ENCODE measurements at regions not wholly inside any gene's neighbourhood (a gene's known extent, or its start where the extent isn't known, plus 50 kb on each side); places are given as distances from the start of the nearest gene placed in this dataset.

DNA sequence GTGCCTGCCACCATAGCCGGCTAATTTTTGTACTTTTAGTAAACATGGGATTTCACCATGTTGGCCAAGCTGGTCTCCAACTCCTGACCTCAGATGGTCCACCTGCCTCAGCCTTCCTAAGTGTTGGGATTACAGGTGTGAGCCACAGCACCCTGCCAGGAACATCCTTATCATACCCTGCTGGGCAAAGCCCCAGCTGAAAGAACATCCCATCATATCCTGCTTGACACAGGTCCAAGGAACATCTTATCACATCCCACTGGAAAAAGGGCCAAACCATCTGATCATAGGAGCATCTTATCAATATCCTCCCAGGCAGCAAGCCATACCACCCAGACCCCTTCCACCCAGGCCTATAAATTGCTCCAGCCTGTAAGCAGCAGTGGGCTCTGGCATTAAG is 1109.2 kb upstream of the CDH8 start:
- Histone ChIP-seq H3K4me3 (replicated peaks; ENCODE audit: insufficient read depth, low read length) (no peak overlapping the region), H3K27me3 (ENCODE audit: insufficient read depth, poor library complexity, severe bottlenecking) (no peaks in the 10 kb centered on the region), H3K27ac (replicated peaks) (no peak overlapping the region)
- TF ChIP-seq SPI1 (IDR thresholded peaks at IDR 0.05; ENCODE audit: borderline replicate concordance, low read depth) = no peak
- no peak for TF ChIP-seq GABPA (IDR thresholded peaks at IDR 0.05; ENCODE audit: low read depth)
- no peak for DNase-seq (ENCODE audit: low read depth in 1 of 2, low spot score in 1 of 2)

DNA sequence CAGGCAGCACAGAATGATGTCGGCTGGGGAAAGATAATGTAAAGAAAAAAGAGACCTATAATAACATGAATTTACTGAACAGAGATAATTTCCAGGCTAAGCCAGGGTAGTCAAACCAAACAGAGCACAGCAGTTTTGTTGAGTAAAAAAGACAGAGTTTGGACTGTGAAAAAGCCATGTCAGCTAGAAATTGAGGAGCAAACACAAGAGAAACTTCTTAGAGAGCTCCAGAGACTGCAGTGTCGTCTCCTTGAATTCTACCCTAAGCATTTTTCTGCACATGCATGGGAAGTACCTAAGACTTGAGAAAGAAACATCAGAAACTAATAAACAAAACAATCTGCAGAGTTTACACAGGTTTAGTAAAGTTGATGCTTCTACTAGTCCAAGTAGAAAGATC is 1098.8 kb upstream of the CDH8 start:
- DNase-seq (ENCODE audit: low read depth in 1 of 2, low spot score in 1 of 2) = no peak
- TF ChIP-seq, protein P1, sequence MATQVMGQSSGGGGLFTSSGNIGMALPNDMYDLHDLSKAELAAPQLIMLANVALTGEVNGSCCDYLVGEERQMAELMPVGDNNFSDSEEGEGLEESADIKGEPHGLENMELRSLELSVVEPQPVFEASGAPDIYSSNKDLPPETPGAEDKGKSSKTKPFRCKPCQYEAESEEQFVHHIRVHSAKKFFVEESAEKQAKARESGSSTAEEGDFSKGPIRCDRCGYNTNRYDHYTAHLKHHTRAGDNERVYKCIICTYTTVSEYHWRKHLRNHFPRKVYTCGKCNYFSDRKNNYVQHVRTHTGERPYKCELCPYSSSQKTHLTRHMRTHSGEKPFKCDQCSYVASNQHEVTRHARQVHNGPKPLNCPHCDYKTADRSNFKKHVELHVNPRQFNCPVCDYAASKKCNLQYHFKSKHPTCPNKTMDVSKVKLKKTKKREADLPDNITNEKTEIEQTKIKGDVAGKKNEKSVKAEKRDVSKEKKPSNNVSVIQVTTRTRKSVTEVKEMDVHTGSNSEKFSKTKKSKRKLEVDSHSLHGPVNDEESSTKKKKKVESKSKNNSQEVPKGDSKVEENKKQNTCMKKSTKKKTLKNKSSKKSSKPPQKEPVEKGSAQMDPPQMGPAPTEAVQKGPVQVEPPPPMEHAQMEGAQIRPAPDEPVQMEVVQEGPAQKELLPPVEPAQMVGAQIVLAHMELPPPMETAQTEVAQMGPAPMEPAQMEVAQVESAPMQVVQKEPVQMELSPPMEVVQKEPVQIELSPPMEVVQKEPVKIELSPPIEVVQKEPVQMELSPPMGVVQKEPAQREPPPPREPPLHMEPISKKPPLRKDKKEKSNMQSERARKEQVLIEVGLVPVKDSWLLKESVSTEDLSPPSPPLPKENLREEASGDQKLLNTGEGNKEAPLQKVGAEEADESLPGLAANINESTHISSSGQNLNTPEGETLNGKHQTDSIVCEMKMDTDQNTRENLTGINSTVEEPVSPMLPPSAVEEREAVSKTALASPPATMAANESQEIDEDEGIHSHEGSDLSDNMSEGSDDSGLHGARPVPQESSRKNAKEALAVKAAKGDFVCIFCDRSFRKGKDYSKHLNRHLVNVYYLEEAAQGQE (IDR thresholded peaks at IDR 0.05; ENCODE audit: insufficient replicate concordance, low read depth) = no peak
- TF ChIP-seq CTCF (IDR thresholded peaks at IDR 0.05; ENCODE audit: insufficient read depth, low read length) = no peak
- TF ChIP-seq GABPA (IDR thresholded peaks at IDR 0.05; ENCODE audit: low read depth) = no peak
- no peak for TF ChIP-seq POLR2AphosphoS5 (IDR thresholded peaks at IDR 0.05; ENCODE audit: low read depth)
- no peak for TF ChIP-seq SPI1 (IDR thresholded peaks at IDR 0.05; ENCODE audit: borderline replicate concordance, low read depth)
- no peak overlapping the region for H3K4me3 ChIP-seq (replicated peaks; ENCODE audit: insufficient read depth, low read length)
- H3K27me3 ChIP-seq (ENCODE audit: insufficient read depth, poor library complexity, severe bottlenecking) = no peaks in the 10 kb centered on the region
- no peak overlapping the region for H3K27ac ChIP-seq (replicated peaks)

GRCh38 chr16:63131503-63131902 is 1095.3 kb upstream of the CDH8 start:
- H3K27ac ChIP-seq (replicated peaks) = no peak overlapping the region
- H3K4me3 ChIP-seq (replicated peaks; ENCODE audit: insufficient read depth, low read length) = no peak overlapping the region
- TF ChIP-seq, protein P1 (IDR thresholded peaks at IDR 0.05; ENCODE audit: insufficient replicate concordance, low read depth) = no peak
- no peak for TF ChIP-seq SPI1 (IDR thresholded peaks at IDR 0.05; ENCODE audit: borderline replicate concordance, low read depth)
- no peak for DNase-seq (ENCODE audit: low read depth in 1 of 2, low spot score in 1 of 2)
- H3K27me3 ChIP-seq (ENCODE audit: insufficient read depth, poor library complexity, severe bottlenecking) = no peaks in the 10 kb centered on the region

DNA sequence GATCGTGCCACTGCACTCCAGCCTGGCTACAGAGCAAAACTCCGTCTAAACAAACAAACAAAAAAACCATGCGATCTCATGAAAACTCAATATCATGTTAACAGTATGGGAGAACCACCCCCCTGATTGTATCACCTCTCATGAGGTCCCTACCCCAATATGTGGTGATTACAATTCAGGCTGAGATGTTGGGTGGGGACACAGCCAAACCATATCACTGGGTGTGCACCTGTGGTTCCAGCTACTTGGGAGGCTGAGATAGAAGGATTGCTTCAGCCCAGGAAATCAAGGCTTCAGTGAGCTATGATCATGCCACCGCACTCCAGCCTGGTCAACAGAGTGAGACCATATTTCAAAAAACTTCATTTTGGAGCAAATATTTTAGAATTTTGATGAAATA is 1094.7 kb upstream of the CDH8 start:
- no peak for DNase-seq (ENCODE audit: low read depth in 1 of 2, low spot score in 1 of 2)
- Histone ChIP-seq H3K4me3 (replicated peaks; ENCODE audit: insufficient read depth, low read length) (no peak overlapping the region), H3K27ac (replicated peaks) (no peak overlapping the region), H3K27me3 (ENCODE audit: insufficient read depth, poor library complexity, severe bottlenecking) (no peaks in the 10 kb centered on the region)
- TF ChIP-seq SPI1 (IDR thresholded peaks at IDR 0.05; ENCODE audit: borderline replicate concordance, low read depth) (no peak), GABPA (IDR thresholded peaks at IDR 0.05; ENCODE audit: low read depth) (no peak), POLR2AphosphoS5 (IDR thresholded peaks at IDR 0.05; ENCODE audit: low read depth) (no peak), CTCF (IDR thresholded peaks at IDR 0.05; ENCODE audit: insufficient read depth, low read length) (no peak)
- TF ChIP-seq, protein P1 (IDR thresholded peaks at IDR 0.05; ENCODE audit: insufficient replicate concordance, low read depth) = no peak

Data from HL-60 (cell line).